ENCODE measurements at regions not wholly inside any gene's neighbourhood (a gene's known extent, or its start where the extent isn't known, plus 50 kb on each side); places are given as distances from the start of the nearest gene placed in this dataset.

GRCh38 chr2:38233231-38233983, 143.7 kb downstream of the ATL2 start:
- Histone ChIP-seq H3K9ac (ENCODE audit: low read depth, low read length, poor library complexity) (no peak overlapping the region), H3K79me1 (ENCODE audit: low read depth, low read length) (no peaks in the 10 kb centered on the region), H3K4me3 (ENCODE audit: low read length in 2 of 2) (no peak overlapping the region), H3K14ac (ENCODE audit: low read length) (no peak overlapping the region), H3K9me3 (replicated peaks in 1 of 2; ENCODE audit: control insufficient read depth in 2 of 2, insufficient read depth in 1 of 2, low read depth in 1 of 2, low read length in 2 of 2) (peaks cover 0 to 2% of the 10 kb centered on the region in 2 donors), H3K4me2 (ENCODE audit: insufficient read depth, low read length, poor library complexity, severe bottlenecking) (no peak overlapping the region), H2AFZ (ENCODE audit: low read length) (no peak overlapping the region), H3K27ac (replicated peaks; ENCODE audit: low read length) (no peak overlapping the region), H3K36me3 (replicated peaks in 1 of 2; ENCODE audit: control insufficient read depth in 2 of 2, insufficient read depth in 2 of 2, low read length in 2 of 2) (no peaks in the 10 kb centered on the region), H2BK5ac (ENCODE audit: low read length) (no peak overlapping the region), H2BK120ac (ENCODE audit: low read depth, low read length) (no peak overlapping the region), H2BK12ac (ENCODE audit: low read length) (no peak overlapping the region), H2BK15ac (ENCODE audit: low read length) (no peak overlapping the region), H4K8ac (ENCODE audit: low read depth, low read length) (no peak overlapping the region), H3K18ac (ENCODE audit: low read length) (no peak overlapping the region), H3K23ac (ENCODE audit: low read depth, low read length, poor library complexity) (no peak overlapping the region), H3K4ac (ENCODE audit: low read length) (no peak overlapping the region), H4K91ac (ENCODE audit: low read depth, low read length, poor library complexity) (no peak overlapping the region), H3K27me3 (ENCODE audit: control insufficient read depth in 3 of 3, insufficient read depth in 3 of 3, low read depth in 1 of 3, low read length in 3 of 3) (no peaks in the 10 kb centered on the region), H3K4me1 (ENCODE audit: control insufficient read depth in 2 of 2, insufficient read depth in 1 of 2, low read depth in 1 of 2, low read length in 2 of 2) (no peaks in the 10 kb centered on the region), H2AK5ac (ENCODE audit: low read depth, low read length) (no peak overlapping the region)
- WGBS, 2 donors (ENCODE audit: extremely low coverage in 2 of 2, insufficient read length in 2 of 2, insufficient replicate concordance in 1 of 2), result no CpG with 5 or more reads among the region's 9 CpGs
- no peak for DNase-seq (ENCODE audit: low spot score)

DNA sequence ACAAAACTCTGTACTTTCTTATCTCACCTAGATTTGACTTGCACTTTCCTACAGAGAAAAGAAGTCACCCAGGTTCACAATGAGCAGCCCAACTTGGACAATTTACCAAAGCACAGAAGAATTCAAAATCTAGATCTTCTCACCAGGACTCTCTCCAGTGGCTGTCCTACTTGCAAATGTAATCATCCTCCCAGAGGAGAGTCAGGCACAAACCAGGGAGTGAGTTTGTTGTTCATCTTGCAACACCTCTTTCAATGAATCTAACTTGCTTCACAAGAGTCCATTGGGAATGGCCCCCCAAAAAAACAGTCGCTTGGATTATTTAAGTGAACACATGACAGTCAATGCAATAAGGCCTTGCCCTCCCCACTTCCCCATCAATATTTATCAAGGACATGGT, 144.6 kb downstream of the ATL2 start:
- Histone ChIP-seq H3K18ac (ENCODE audit: low read length) (no peak overlapping the region), H3K36me3 (replicated peaks in 1 of 2; ENCODE audit: control insufficient read depth in 2 of 2, insufficient read depth in 2 of 2, low read length in 2 of 2) (no peaks in the 10 kb centered on the region), H3K27ac (replicated peaks; ENCODE audit: low read length) (no peak overlapping the region), H3K79me1 (ENCODE audit: low read depth, low read length) (no peaks in the 10 kb centered on the region), H3K27me3 (ENCODE audit: control insufficient read depth in 3 of 3, insufficient read depth in 3 of 3, low read depth in 1 of 3, low read length in 3 of 3) (no peaks in the 10 kb centered on the region), H4K8ac (ENCODE audit: low read depth, low read length) (no peak overlapping the region), H2BK12ac (ENCODE audit: low read length) (no peak overlapping the region), H3K9me3 (replicated peaks in 1 of 2; ENCODE audit: control insufficient read depth in 2 of 2, insufficient read depth in 1 of 2, low read depth in 1 of 2, low read length in 2 of 2) (peaks cover 0 to 2% of the 10 kb centered on the region in 2 donors), H3K9ac (ENCODE audit: low read depth, low read length, poor library complexity) (no peak overlapping the region), H2BK120ac (ENCODE audit: low read depth, low read length) (no peak overlapping the region), H3K14ac (ENCODE audit: low read length) (no peak overlapping the region), H2BK15ac (ENCODE audit: low read length) (no peak overlapping the region), H2AK5ac (ENCODE audit: low read depth, low read length) (no peak overlapping the region), H2BK5ac (ENCODE audit: low read length) (no peak overlapping the region), H2AFZ (ENCODE audit: low read length) (no peak overlapping the region), H3K4me3 (ENCODE audit: low read length in 2 of 2) (no peak overlapping the region), H3K4ac (ENCODE audit: low read length) (no peak overlapping the region), H4K91ac (ENCODE audit: low read depth, low read length, poor library complexity) (no peak overlapping the region), H3K23ac (ENCODE audit: low read depth, low read length, poor library complexity) (no peak overlapping the region), H3K4me1 (ENCODE audit: control insufficient read depth in 2 of 2, insufficient read depth in 1 of 2, low read depth in 1 of 2, low read length in 2 of 2) (no peaks in the 10 kb centered on the region), H3K4me2 (ENCODE audit: insufficient read depth, low read length, poor library complexity, severe bottlenecking) (no peak overlapping the region)
- WGBS, 2 donors (ENCODE audit: extremely low coverage in 2 of 2, insufficient read length in 2 of 2, insufficient replicate concordance in 1 of 2), result no CpG with 5 or more reads among the region's 1 CpG
- DNase-seq (ENCODE audit: low spot score), result no peak

- no peaks in the 10 kb centered on the region for H3K79me1 ChIP-seq (ENCODE audit: low read depth, low read length)
- H2BK120ac ChIP-seq (ENCODE audit: low read depth, low read length), result no peak overlapping the region
- no peak overlapping the region for H2BK5ac ChIP-seq (ENCODE audit: low read length)
- H3K4me2 ChIP-seq (ENCODE audit: insufficient read depth, low read length, poor library complexity, severe bottlenecking), result no peak overlapping the region
- H3K9me3 ChIP-seq (replicated peaks in 1 of 2; ENCODE audit: control insufficient read depth in 2 of 2, insufficient read depth in 1 of 2, low read depth in 1 of 2, low read length in 2 of 2), result peaks cover 0 to 2% of the 10 kb centered on the region in 2 donors
- no peak overlapping the region for H3K27ac ChIP-seq (replicated peaks; ENCODE audit: low read length)
- no peak overlapping the region for H2AFZ ChIP-seq (ENCODE audit: low read length)
- no peak overlapping the region for H2AK5ac ChIP-seq (ENCODE audit: low read depth, low read length)
- H3K14ac ChIP-seq (ENCODE audit: low read length), result no peak overlapping the region
- H3K23ac ChIP-seq (ENCODE audit: low read depth, low read length, poor library complexity), result no peak overlapping the region
- no peak overlapping the region for H3K18ac ChIP-seq (ENCODE audit: low read length)
- no peaks in the 10 kb centered on the region for H3K36me3 ChIP-seq (replicated peaks in 1 of 2; ENCODE audit: control insufficient read depth in 2 of 2, insufficient read depth in 2 of 2, low read length in 2 of 2)
- no peak for DNase-seq (ENCODE audit: low spot score)
- H3K4ac ChIP-seq (ENCODE audit: low read length), result no peak overlapping the region
- no peak overlapping the region for H2BK15ac ChIP-seq (ENCODE audit: low read length)
- no peak overlapping the region for H4K8ac ChIP-seq (ENCODE audit: low read depth, low read length)
- no peak overlapping the region for H3K9ac ChIP-seq (ENCODE audit: low read depth, low read length, poor library complexity)
- no peak overlapping the region for H2BK12ac ChIP-seq (ENCODE audit: low read length)
- H4K91ac ChIP-seq (ENCODE audit: low read depth, low read length, poor library complexity), result no peak overlapping the region
- H3K4me1 ChIP-seq (ENCODE audit: control insufficient read depth in 2 of 2, insufficient read depth in 1 of 2, low read depth in 1 of 2, low read length in 2 of 2), result no peaks in the 10 kb centered on the region
- WGBS, 2 donors (ENCODE audit: extremely low coverage in 2 of 2, insufficient read length in 2 of 2, insufficient replicate concordance in 1 of 2), result no CpG with 5 or more reads among the region's 4 CpGs
- no peak overlapping the region for H3K4me3 ChIP-seq (ENCODE audit: low read length in 2 of 2)
- H3K27me3 ChIP-seq (ENCODE audit: control insufficient read depth in 3 of 3, insufficient read depth in 3 of 3, low read depth in 1 of 3, low read length in 3 of 3), result no peaks in the 10 kb centered on the region
Measured at GRCh38 chr2:38230756-38231155, 146.3 kb downstream of the ATL2 start.

GRCh38 chr2:38228753-38229152, 148.3 kb downstream of the ATL2 start:
- H2BK120ac ChIP-seq (ENCODE audit: low read depth, low read length), result no peak overlapping the region
- no peaks in the 10 kb centered on the region for H3K9me3 ChIP-seq (replicated peaks in 1 of 2; ENCODE audit: control insufficient read depth in 2 of 2, insufficient read depth in 1 of 2, low read depth in 1 of 2, low read length in 2 of 2)
- H2AK5ac ChIP-seq (ENCODE audit: low read depth, low read length), result no peak overlapping the region
- no peak overlapping the region for H3K4ac ChIP-seq (ENCODE audit: low read length)
- no peak overlapping the region for H2BK15ac ChIP-seq (ENCODE audit: low read length)
- H3K4me3 ChIP-seq (ENCODE audit: low read length in 2 of 2), result no peak overlapping the region
- no peak overlapping the region for H3K14ac ChIP-seq (ENCODE audit: low read length)
- no peak overlapping the region for H3K18ac ChIP-seq (ENCODE audit: low read length)
- no peak overlapping the region for H4K91ac ChIP-seq (ENCODE audit: low read depth, low read length, poor library complexity)
- no peak overlapping the region for H3K9ac ChIP-seq (ENCODE audit: low read depth, low read length, poor library complexity)
- H3K4me2 ChIP-seq (ENCODE audit: insufficient read depth, low read length, poor library complexity, severe bottlenecking), result no peak overlapping the region
- no peak overlapping the region for H2BK12ac ChIP-seq (ENCODE audit: low read length)
- no peak overlapping the region for H3K27ac ChIP-seq (replicated peaks; ENCODE audit: low read length)
- DNase-seq (ENCODE audit: low spot score), result no peak
- H3K79me1 ChIP-seq (ENCODE audit: low read depth, low read length), result no peaks in the 10 kb centered on the region
- H4K8ac ChIP-seq (ENCODE audit: low read depth, low read length), result no peak overlapping the region
- H3K27me3 ChIP-seq (ENCODE audit: control insufficient read depth in 3 of 3, insufficient read depth in 3 of 3, low read depth in 1 of 3, low read length in 3 of 3), result no peaks in the 10 kb centered on the region
- no peak overlapping the region for H2BK5ac ChIP-seq (ENCODE audit: low read length)
- H3K4me1 ChIP-seq (ENCODE audit: control insufficient read depth in 2 of 2, insufficient read depth in 1 of 2, low read depth in 1 of 2, low read length in 2 of 2), result peaks cover 2 to 8% of the 10 kb centered on the region in 2 donors
- no peak overlapping the region for H2AFZ ChIP-seq (ENCODE audit: low read length)
- H3K23ac ChIP-seq (ENCODE audit: low read depth, low read length, poor library complexity), result no peak overlapping the region
- no peaks in the 10 kb centered on the region for H3K36me3 ChIP-seq (replicated peaks in 1 of 2; ENCODE audit: control insufficient read depth in 2 of 2, insufficient read depth in 2 of 2, low read length in 2 of 2)

All from neuronal stem cell (in vitro differentiated cells).